ENCODE measurements at regions not wholly inside any gene's neighbourhood (a gene's known extent, or its start where the extent isn't known, plus 50 kb on each side); places are given as distances from the start of the nearest gene placed in this dataset.

DNA sequence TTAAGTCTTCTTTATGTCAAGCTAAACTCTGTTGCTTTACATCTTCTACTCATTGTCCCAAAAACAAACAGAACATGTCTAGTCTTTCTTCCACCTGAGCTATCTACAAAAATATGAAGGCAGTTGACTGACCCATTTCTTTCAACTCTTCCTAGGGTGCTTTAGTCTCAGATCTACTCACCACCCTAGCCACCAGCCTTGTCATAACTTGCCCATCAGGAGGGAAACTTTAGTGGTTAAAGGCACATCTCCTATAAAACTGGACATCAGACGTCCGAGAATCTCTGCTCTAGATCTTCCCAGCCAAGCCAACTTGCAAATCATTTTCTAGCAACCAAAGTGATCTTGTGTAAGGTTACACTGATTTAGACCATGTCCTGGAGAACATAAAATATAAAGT is 205.0 kb downstream of the ACTL7B start:
- H2AFZ ChIP-seq (ENCODE audit: low read depth): no peak overlapping the region
- no peak overlapping the region for H3K9ac ChIP-seq
- no peaks in the 10 kb centered on the region for H3K79me2 ChIP-seq (ENCODE audit: insufficient read depth, low read depth)
- no peak for TF ChIP-seq CTCF (conservative IDR thresholded peaks at IDR 0.05; ENCODE audit: low read depth, low read length)
- H3K4me1 ChIP-seq (ENCODE audit: low read depth, poor library complexity, severe bottlenecking): no peaks in the 10 kb centered on the region
- H3K4me3 ChIP-seq (IDR thresholded peaks at IDR 0.05; ENCODE audit: insufficient read depth, low read depth, low read length): no peak overlapping the region
- H4K20me1 ChIP-seq (ENCODE audit: insufficient read depth): no peaks in the 10 kb centered on the region
- no peaks in the 10 kb centered on the region for H3K27me3 ChIP-seq (ENCODE audit: insufficient read depth, low read depth)
- H3K27ac ChIP-seq: no peak overlapping the region
- H3K36me3 ChIP-seq (ENCODE audit: insufficient read depth): no peaks in the 10 kb centered on the region
- H3K4me2 ChIP-seq: no peak overlapping the region

DNA sequence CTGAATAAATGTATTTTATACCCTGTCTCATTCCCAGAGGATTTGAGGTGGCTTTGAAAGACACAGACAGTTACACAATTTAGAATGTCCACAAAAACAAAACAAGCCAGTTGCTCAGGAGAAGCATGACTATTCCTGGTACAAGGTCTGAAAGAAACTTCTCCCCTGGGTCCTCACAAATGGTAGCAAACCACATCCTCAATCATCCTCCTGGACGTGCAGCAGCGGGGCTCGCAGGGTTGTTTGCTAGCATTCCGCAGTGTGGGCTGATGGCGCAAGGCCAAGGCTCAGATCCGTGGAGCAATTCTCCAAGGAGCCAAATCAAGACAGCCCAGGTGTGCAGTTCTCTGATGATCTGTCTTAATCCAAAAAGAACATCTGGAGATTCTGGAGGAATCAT is 210.3 kb downstream of the ACTL7B start:
- H3K4me1 ChIP-seq (ENCODE audit: low read depth, poor library complexity, severe bottlenecking): no peaks in the 10 kb centered on the region
- no peak overlapping the region for H3K4me3 ChIP-seq (IDR thresholded peaks at IDR 0.05; ENCODE audit: insufficient read depth, low read depth, low read length)
- TF ChIP-seq CTCF (conservative IDR thresholded peaks at IDR 0.05; ENCODE audit: low read depth, low read length): no peak
- no peaks in the 10 kb centered on the region for H3K27me3 ChIP-seq (ENCODE audit: insufficient read depth, low read depth)
- H3K27ac ChIP-seq: no peak overlapping the region
- no peak overlapping the region for H3K9ac ChIP-seq
- no peaks in the 10 kb centered on the region for H3K36me3 ChIP-seq (ENCODE audit: insufficient read depth)
- no peaks in the 10 kb centered on the region for H4K20me1 ChIP-seq (ENCODE audit: insufficient read depth)
- no peak overlapping the region for H3K4me2 ChIP-seq
- no peak overlapping the region for H2AFZ ChIP-seq (ENCODE audit: low read depth)
- no peaks in the 10 kb centered on the region for H3K79me2 ChIP-seq (ENCODE audit: insufficient read depth, low read depth)

GRCh38 chr9:108643731-108644510 is 211.9 kb downstream of the ACTL7B start:
- H3K9ac ChIP-seq: no peak overlapping the region
- H3K4me1 ChIP-seq (ENCODE audit: low read depth, poor library complexity, severe bottlenecking): no peaks in the 10 kb centered on the region
- TF ChIP-seq CTCF (conservative IDR thresholded peaks at IDR 0.05; ENCODE audit: low read depth, low read length): no peak
- no peak overlapping the region for H2AFZ ChIP-seq (ENCODE audit: low read depth)
- no peak overlapping the region for H3K27ac ChIP-seq
- no peaks in the 10 kb centered on the region for H4K20me1 ChIP-seq (ENCODE audit: insufficient read depth)
- H3K4me2 ChIP-seq: no peak overlapping the region
- no peaks in the 10 kb centered on the region for H3K36me3 ChIP-seq (ENCODE audit: insufficient read depth)
- no peaks in the 10 kb centered on the region for H3K79me2 ChIP-seq (ENCODE audit: insufficient read depth, low read depth)
- no peak overlapping the region for H3K4me3 ChIP-seq (IDR thresholded peaks at IDR 0.05; ENCODE audit: insufficient read depth, low read depth, low read length)
- H3K27me3 ChIP-seq (ENCODE audit: insufficient read depth, low read depth): no peaks in the 10 kb centered on the region

GRCh38 chr9:108642871-108643270 is 212.9 kb downstream of the ACTL7B start:
- Histone ChIP-seq H3K27me3 (ENCODE audit: insufficient read depth, low read depth) (no peaks in the 10 kb centered on the region), H3K79me2 (ENCODE audit: insufficient read depth, low read depth) (no peaks in the 10 kb centered on the region), H3K36me3 (ENCODE audit: insufficient read depth) (no peaks in the 10 kb centered on the region), H2AFZ (ENCODE audit: low read depth) (no peak overlapping the region), H3K4me1 (ENCODE audit: low read depth, poor library complexity, severe bottlenecking) (no peaks in the 10 kb centered on the region), H3K9ac (no peak overlapping the region), H3K4me3 (IDR thresholded peaks at IDR 0.05; ENCODE audit: insufficient read depth, low read depth, low read length) (no peak overlapping the region), H3K4me2 (no peak overlapping the region), H4K20me1 (ENCODE audit: insufficient read depth) (no peaks in the 10 kb centered on the region), H3K27ac (no peak overlapping the region)
- TF ChIP-seq CTCF (conservative IDR thresholded peaks at IDR 0.05; ENCODE audit: low read depth, low read length): no peak

Measured in KMS-11 (cell line).